ENCODE measurements at regions not wholly inside any gene's neighbourhood (a gene's known extent, or its start where the extent isn't known, plus 50 kb on each side); places are given as distances from the start of the nearest gene placed in this dataset.

DNA sequence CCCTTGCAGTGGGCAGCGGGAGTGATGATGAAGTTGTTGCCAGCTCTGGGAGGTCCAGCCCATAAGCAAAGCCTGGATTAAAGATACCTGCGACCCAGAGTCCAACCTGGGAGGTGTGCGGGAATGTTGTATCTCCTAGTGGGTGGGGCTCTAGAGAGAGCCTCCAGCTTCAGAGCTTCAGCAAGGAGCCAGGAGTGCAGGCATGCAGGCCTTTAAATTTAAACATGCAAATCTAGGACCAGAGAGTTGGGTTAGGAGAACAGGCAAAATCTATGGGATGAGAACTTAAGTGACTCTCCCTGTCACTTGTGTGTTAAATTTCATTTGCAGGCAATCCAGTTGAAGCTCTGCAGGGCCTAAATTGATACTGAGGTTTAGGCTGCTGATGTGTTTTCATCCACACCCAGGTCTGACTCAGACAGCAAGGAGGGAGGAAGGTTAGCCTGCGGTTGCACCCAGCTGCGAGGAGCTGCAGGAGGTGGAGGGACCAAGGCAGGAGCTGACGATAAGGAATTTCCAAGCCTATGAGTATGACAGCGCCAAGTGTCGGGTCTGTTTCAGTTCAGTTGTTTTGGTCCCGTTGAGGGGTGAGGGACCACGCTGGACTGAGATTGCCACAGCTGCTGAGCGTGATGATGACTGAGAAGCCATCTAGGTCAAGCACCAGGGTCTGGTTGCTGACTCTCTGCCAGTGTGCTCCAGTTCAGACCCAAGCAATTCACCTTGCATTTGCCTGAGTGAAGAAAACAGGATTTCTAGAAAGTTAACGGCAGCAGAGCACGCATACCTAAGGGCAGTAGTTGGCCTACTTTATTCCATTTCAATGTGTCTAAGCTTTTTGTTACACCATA is 243.0 kb downstream of the ICE1 start:
- peaks cover 8 to 25% of the 10 kb centered on the region in 2 donors for H3K27me3 Mint-ChIP-seq (ENCODE audit: low read depth in 2 of 2)
- 88% methylated on average over 13 of the region's 13 CpGs for WGBS (ENCODE audit: insufficient coverage)
- DNase-seq: no peak

DNA sequence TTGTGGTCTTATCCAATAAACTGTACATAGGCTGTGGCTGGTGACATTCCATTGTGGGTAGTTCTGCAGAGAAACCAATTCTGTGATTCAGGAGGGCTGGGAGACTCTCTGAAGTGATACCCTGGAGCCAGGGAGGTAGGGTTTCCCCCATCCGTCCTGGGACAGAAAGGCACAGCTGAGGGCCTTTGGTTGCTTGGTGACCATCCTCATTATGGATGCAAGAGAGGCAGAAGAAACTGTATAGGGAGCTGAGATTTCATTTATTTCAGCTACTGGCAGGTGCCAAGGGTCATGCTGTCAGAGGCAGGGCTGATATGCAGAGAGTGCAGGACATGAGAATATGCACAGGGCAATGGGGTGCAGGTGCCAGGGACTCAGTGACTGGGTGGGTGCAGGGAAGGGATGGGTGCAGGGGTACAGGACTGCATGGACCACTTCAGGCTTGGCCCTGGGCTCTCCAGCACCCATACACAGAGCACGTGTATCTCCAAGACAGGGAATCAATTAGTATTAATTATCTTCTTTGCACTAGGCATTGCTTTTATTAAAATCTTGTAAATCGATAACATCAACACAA is 236.5 kb downstream of the ICE1 start:
- WGBS (ENCODE audit: insufficient coverage): 50% methylated on average over 1 of the region's 3 CpGs
- intact Hi-C loops (cut with micrococcal nuclease): no loop called here
- Histone ChIP-seq H3K27me3 (ENCODE audit: control insufficient read depth, insufficient read depth, low read length) (no peaks in the 10 kb centered on the region), H3K4me3 (ENCODE audit: low read length) (no peak overlapping the region), H3K9me3 (ENCODE audit: control insufficient read depth, insufficient read depth, low read length) (no peaks in the 10 kb centered on the region), H3K27ac (ENCODE audit: low read length) (no peak overlapping the region), H3K36me3 (ENCODE audit: control insufficient read depth, insufficient read depth, low read length) (no peaks in the 10 kb centered on the region), H3K4me1 (ENCODE audit: control insufficient read depth, insufficient read depth, low read length) (no peaks in the 10 kb centered on the region)
- Mint-ChIP-seq H3K27me3 (ENCODE audit: low read depth in 2 of 2) (peaks cover 13 to 20% of the 10 kb centered on the region in 2 donors), H3K36me3 (no peaks in the 10 kb centered on the region), H3K4me1 (no peaks in the 10 kb centered on the region), H3K4me3 (no peak overlapping the region), H3K27ac (no peak overlapping the region), H3K9me3 (no peaks in the 10 kb centered on the region)
- TF ChIP-seq, protein P1, sequence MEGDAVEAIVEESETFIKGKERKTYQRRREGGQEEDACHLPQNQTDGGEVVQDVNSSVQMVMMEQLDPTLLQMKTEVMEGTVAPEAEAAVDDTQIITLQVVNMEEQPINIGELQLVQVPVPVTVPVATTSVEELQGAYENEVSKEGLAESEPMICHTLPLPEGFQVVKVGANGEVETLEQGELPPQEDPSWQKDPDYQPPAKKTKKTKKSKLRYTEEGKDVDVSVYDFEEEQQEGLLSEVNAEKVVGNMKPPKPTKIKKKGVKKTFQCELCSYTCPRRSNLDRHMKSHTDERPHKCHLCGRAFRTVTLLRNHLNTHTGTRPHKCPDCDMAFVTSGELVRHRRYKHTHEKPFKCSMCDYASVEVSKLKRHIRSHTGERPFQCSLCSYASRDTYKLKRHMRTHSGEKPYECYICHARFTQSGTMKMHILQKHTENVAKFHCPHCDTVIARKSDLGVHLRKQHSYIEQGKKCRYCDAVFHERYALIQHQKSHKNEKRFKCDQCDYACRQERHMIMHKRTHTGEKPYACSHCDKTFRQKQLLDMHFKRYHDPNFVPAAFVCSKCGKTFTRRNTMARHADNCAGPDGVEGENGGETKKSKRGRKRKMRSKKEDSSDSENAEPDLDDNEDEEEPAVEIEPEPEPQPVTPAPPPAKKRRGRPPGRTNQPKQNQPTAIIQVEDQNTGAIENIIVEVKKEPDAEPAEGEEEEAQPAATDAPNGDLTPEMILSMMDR (IDR thresholded peaks at IDR 0.05): no peak
- ATAC-seq (no peak), DNase-seq (no peak)

More for the DNA sequence above, 243.0 kb downstream of the ICE1 start:
- no peak overlapping the region for H3K27ac ChIP-seq (ENCODE audit: low read length)
- no peaks in the 10 kb centered on the region for H3K4me1 ChIP-seq (ENCODE audit: control insufficient read depth, insufficient read depth, low read length)
- Mint-ChIP-seq H3K9me3 (no peaks in the 10 kb centered on the region), H3K4me1 (no peaks in the 10 kb centered on the region), H3K36me3 (no peaks in the 10 kb centered on the region), H3K27ac (no peak overlapping the region), H3K4me3 (no peak overlapping the region)
- intact Hi-C loops (cut with micrococcal nuclease): no loop called here
- no peaks in the 10 kb centered on the region for H3K27me3 ChIP-seq (ENCODE audit: control insufficient read depth, insufficient read depth, low read length)
- no peak overlapping the region for H3K4me3 ChIP-seq (ENCODE audit: low read length)
- TF ChIP-seq, protein P1 (IDR thresholded peaks at IDR 0.05): no peak
- no peaks in the 10 kb centered on the region for H3K36me3 ChIP-seq (ENCODE audit: control insufficient read depth, insufficient read depth, low read length)
- ATAC-seq: no peak
- H3K9me3 ChIP-seq (ENCODE audit: control insufficient read depth, insufficient read depth, low read length): no peaks in the 10 kb centered on the region

DNA sequence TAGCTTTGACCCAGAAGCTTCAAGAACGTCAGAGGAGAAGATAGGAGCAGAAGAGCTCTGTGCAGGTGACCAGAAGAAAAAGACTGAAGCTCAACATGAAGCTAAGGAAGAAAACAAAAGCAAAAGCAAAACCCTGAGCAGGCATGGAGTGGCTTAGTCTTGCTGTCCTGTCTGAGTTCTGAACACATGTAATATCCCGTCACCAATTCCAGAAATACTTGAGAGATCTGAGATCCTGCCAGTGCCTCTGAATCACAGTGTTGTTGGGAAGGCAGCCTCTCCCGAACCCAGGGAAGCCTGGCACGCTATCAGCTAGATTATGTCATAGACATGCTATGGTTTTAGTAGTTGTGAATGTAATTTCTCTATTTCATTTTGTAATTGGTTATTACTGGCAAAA is 235.7 kb downstream of the ICE1 start:
- Histone ChIP-seq H3K36me3 (ENCODE audit: control insufficient read depth, insufficient read depth, low read length) (no peaks in the 10 kb centered on the region), H3K27me3 (ENCODE audit: control insufficient read depth, insufficient read depth, low read length) (no peaks in the 10 kb centered on the region), H3K27ac (ENCODE audit: low read length) (no peak overlapping the region), H3K4me3 (ENCODE audit: low read length) (no peak overlapping the region), H3K9me3 (ENCODE audit: control insufficient read depth, insufficient read depth, low read length) (no peaks in the 10 kb centered on the region), H3K4me1 (ENCODE audit: control insufficient read depth, insufficient read depth, low read length) (no peaks in the 10 kb centered on the region)
- ATAC-seq (no peak), DNase-seq (no peak)
- H3K27me3 Mint-ChIP-seq (ENCODE audit: low read depth in 2 of 2): peaks cover 13 to 20% of the 10 kb centered on the region in 2 donors
- no peaks in the 10 kb centered on the region for H3K4me1 Mint-ChIP-seq
- intact Hi-C loops (cut with micrococcal nuclease): no loop called here
- H3K36me3 Mint-ChIP-seq: no peaks in the 10 kb centered on the region
- TF ChIP-seq, protein P1 (IDR thresholded peaks at IDR 0.05): no peak
- H3K9me3 Mint-ChIP-seq: no peaks in the 10 kb centered on the region
- H3K4me3 Mint-ChIP-seq: no peak overlapping the region
- WGBS (ENCODE audit: insufficient coverage): 80% methylated on average over 4 of the region's 4 CpGs
- H3K27ac Mint-ChIP-seq: no peak overlapping the region
